ENCODE measurements at regions not wholly inside any gene's neighbourhood (a gene's known extent, or its start where the extent isn't known, plus 50 kb on each side); places are given as distances from the start of the nearest gene placed in this dataset.

DNA sequence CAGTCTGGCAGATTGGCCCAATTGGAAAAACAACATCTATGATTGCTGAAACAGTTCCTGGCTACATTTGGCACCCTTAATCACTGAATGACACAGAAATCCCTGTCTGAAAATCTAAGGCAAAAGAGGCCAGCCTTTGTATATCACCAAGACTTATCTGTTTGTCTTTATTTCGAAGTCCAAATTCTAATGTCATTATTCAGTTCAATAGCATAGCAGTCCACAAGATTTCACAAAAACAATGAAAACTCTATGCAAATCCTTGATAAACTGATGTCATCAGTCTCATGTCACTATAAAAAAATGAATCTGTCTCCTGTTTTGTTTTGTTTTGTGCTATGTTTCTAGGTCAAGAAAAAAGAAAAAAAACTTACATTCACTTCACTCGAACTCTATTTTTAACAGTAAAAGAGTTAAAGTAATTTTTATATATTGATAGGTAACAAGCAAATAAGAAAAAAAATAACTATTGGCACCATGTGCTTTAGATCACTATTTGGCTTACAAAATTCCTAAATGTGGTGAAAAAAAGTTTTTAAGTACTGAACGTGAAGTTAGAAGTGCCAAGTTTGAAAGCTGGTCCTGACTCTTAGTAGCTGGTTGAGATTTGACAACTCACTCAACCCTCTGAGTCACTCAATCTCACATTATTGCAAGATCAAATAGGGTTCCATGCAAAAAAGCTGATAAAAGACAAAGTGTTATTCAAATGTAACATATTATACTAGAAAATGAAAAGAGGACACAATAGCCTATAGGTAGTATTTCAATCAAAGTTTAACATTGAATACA, 359.3 kb downstream of the IRS1 start:
- peak in 1 of 2 donors; percentile 9 for DNase-seq (ENCODE audit: low read depth in 2 of 2)

DNA sequence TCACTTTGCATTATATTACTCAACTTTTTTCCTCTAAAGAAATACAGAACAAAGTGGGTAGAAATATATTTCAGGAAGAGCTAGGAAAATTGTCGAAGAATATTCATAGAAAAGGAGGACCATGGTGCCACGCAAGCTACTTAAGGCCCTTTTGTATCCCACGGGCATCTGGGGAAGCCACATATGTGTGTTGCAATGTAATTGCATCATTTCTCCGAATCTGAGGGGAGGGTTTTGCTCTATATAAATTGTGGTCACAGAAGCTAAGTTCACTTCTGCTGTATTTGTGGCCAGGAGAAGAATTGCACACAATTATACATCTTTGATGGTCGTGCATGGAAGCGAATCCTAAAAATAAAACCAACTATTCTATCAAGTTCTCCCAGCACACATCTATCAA, 360.3 kb downstream of the IRS1 start:
- DNase-seq (ENCODE audit: low read depth in 2 of 2): no peak

DNA sequence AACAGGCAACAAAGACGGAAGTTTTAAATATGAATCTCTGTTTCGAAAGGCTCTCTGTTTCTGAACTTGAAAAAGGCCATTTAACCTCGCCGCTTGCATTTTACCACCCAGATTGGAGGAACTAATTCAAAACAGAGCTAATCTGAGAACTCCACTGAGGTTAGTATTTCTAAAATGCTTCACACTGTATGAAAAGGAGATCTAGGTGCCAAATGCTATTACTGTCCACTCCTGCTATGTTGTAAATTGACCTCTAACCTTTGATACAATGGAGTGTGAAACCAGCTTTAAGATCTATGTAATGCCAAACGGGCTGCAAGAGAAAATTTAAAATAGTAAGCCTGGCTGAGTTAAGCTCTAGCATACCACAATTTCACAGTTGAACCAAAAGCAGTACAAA, 364.5 kb downstream of the IRS1 start:
- DNase-seq (ENCODE audit: low read depth in 2 of 2): no peak

DNA sequence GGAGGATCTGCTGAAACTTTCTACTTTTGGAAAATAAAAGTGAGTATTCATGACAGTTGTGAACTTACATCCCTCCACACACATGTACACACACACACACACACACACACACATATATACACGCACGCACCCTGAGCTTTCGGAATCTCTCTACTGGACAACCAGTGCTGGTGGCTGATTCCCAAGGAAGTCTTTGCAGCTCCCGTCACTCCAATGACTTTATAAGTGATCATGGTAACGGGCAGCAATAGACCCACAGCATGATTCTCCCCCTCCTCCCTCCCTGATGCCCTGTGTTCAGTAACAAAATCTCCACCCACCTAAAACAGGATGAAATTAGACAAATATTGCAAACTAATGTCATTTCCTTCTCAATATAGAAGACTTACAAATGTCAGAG, 364.9 kb downstream of the IRS1 start:
- no peak for DNase-seq (ENCODE audit: low read depth in 2 of 2)

DNA sequence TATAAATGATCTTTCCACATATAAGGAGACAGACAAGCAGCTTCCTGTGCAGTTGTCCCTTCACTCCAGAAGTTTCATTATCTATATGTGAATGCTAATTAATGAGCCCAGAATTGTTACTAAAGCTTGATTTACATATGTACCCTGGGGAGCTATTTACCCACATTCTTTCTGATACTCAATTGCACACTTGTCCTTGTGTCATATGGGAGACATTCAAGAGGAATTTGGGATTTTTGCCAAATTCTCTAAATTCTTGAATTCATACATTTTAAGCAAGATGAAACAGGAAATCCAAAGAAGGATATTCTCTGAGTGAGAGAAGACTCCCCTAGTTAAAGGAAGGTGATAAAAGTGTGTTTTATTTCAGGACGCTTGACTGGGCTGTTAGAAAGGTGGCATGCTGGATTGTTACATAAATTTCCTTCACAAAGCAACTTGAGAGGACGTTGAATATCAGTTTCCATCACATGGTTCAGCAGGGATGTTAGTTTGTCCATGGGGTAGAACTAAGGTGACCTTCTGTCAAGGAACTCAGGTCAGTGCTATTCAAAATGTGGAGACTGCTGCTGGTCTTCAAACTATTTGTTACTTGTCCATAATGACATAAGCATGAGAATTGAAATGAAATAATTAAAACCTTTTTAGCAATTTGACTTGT, 368.2 kb downstream of the IRS1 start:
- peak in 1 of 2 donors; percentile 25 for DNase-seq (ENCODE audit: low read depth in 2 of 2)

DNA sequence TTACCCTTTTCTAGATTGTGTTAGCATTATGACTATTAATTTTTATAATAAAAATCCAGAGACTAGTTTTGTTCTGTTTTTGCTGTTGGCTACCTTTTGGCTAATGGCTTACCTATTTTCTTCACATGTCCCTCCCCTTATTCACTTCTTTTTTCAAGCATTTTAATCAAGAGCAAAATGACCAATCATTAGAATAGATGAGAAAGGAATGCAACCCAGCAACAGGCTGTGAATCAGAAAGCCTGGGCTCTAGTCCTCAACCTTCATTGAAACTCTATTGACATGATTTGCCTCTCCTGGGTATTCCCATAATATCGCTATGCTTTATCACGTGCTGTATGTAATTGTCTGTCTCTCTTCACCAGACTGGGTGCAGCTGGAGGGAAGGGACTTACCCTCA, 370.1 kb downstream of the IRS1 start:
- DNase-seq (ENCODE audit: low read depth in 2 of 2): no peak

DNA sequence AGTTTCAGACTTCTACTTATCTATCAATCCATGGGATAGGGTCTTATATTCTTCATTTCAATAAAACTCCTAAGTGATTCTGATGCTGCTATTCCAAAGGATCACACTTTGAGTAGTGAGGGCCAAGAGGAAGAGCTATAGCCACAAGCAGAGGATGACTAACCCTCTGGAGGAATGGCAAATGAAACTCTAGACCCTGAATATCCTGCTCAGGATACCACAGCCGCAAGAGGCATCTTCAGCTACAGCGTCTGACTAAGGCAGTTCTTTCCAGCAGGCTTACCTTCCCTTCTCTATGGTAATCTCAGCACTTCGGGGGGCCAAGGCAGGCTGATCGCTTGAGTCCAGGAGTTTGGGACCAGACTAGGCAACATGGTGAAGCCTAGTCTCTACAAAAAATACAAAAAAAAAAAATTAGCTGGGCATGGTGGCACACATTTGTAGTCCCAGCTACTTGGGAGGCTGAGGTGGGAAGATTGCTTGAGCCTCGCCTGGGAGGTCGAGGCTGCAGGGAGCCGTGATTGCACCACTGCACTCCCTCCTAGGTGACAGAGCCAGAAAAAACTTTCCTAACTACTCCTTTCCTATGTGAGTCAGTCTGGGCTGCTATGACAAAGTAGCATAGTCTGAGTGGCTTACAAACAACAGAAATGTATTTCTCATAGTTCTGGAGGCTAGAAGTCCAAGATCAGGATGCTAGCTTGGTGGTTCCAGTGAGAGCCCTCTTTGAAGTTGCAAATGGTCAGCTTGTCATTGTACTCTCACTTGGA, 371.9 kb downstream of the IRS1 start:
- DNase-seq (ENCODE audit: low read depth in 2 of 2): peak in 1 of 2 donors; percentile 76

DNA sequence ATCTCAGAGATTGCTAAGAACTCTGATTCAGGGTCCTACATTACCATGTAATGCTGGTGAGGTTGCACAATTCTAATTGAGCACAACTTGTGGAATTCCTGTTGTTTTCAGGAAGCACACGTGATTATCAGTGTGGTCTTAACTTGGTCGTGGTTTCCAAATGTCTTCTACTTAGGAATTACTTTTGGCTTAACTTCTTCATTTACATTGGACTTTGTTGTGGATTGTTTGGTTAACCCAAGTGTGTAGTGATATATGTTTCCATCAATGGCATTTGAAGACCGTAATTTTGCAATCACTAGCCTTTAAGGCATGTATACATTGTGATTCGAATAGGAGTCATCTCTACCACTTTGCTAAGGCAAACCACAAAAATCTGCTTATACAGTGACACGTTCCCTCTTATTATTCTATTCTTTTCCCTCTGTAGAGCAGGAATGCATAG, 373.3 kb downstream of the IRS1 start:
- no peak for DNase-seq (ENCODE audit: low read depth in 2 of 2)

DNA sequence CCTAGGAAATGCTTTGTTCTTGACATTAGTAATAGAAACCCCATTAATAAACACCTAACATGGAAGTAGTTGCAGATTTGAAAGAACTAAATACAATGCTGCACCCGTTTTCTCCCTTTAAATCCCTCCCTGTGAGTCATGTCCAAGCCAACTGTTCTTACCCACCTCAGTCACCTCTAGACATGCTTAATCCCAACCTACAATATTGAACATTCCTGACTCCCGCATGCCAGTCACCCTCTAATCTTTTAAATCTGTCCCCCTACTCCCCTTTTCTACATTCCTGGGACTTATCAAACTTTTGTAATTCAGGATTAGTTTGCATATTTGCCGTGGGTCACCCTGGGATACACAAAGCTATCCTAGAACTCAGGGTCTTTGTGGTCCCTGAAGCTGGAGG, 374.6 kb downstream of the IRS1 start:
- DNase-seq (ENCODE audit: low read depth in 2 of 2): no peak

DNA sequence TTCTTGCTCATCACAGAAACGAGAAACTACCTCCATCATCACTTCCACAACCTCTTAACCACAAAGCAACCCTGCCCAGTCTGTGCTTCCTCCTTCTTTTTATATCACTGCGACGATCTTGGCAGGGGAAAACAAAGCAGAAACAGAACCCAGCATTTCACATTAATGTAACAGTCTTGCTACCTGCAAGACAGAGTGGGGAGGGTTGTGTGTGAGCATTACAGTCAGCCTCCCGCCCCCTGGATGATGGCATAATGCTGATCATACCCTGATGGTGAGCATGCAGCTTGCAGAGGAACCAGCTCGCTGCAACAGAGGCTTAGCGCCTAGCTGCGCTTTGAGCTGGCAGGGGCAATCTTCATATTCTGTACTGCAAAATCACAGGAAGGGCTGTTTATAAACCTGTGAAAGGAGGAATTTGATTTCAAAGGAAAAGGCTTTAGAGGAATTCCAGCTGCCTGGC, 376.1 kb downstream of the IRS1 start:
- peak in 1 of 2 donors; percentile 24 for DNase-seq (ENCODE audit: low read depth in 2 of 2)

DNA sequence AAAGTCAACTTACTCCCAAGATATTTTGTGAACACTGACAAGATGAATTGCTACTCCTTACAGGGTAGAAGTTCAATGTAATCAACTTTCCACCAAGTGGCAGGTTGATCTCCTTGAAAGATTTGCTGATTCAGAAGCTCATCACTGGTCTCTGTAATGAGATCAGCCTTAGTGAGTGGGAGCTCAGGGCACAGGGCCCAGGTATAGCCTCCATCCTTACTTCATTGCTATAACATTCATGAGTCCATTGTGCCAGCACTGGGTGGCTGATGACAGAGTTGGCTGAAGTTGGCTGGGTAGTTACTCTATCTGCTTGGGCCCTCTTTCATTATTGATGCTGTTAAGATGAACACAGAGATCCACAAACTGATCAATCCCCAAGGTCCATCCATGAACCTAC, 379.0 kb downstream of the IRS1 start:
- DNase-seq (ENCODE audit: low read depth in 2 of 2): no peak

DNA sequence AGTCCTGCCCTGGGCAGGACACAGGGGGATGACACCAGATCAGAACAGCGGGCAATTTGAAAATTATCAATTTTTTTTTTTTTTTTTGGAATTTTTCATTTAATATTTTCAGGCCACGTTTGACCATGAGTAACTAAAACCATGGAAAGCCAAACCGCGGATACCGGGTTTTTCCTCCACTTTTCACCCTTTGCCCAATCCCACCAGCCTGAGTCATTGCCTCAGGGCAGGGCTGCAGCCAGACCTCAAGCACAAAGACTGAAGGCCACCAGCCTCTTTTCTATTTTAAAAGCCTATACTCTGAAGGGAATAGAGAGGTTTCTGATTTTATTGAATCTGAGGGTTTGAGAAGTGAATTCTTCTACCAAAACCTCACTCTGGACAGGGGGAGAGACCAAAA, 381.1 kb downstream of the IRS1 start:
- no peak for DNase-seq (ENCODE audit: low read depth in 2 of 2)

DNA sequence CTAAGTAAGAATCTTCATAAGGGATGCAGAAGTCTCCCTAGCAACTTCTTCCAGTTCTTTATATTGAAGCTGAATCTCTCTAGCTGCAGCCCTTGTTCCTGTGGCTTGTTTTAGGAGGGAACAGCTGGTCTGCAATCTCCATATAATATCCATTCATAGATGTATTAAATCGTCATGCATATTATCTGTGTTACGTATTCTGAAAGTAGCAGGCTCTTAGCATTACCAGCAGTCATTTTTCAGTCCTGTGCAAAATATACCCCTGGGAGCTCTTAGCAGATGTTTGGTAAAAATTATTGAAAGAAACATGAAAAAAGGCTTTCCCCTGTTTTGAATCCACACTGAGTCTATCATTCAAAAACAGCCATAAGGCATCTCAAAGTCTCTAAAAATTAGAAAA, 385.3 kb downstream of the IRS1 start:
- DNase-seq (ENCODE audit: low read depth in 2 of 2): no peak

DNA sequence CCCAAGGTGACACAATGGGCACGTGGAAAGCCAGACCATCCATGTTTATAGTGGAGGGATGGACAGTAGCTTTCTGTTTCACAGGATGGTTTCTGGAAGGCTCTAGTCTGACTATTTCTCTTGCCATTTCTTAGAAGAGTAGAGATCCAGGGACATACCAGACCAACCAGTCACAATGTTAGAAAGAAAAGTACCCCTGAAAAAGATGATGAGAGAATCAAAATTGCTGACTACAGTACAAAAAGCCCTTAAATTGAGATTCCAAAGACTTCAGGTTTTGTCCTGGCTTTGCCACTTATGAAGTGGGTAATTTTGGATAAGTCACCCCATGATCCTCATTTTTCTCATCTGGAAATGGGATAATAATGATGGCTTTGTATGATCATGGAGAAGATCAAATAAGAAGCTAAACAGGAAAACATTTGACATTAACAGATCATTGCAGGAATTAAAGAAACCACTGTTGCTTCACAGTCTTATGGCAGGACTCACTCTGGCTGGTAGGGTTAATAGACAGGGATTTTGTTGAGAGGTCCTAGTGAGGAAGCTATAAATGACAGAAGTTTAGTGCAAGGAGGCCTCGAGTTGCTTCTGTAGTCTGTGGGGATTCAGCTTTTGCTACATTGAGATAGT, 386.0 kb downstream of the IRS1 start:
- DNase-seq (ENCODE audit: low read depth in 2 of 2): no peak

DNA sequence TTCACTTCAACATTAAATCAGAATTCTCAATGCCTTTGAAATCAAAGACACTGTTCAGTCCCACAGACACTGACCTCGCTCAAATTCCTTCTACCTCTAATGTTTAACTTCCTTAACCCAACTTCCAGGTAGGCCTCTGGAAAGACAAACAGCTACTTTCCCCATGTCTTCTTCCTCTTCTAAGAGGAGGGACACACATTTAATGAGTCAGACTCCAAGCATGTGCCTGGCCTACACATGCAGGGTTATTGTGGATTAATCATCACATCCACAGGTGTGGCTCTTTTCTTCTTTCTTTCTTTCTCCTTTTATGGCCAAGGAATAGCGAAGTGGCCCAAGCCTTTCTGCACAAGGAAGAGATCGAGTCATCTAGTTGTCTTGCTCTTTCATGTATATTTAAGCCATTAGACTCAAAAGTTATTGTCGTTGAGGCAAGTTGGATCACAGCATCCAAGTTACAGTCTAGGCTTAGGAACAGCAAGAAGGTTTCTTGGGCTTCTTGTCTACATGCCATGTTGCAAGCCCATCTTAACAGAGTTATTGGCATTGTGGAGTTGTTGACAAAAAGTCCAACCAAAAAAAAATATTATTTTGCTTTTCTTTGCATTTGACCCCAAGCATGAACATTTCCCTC, 387.8 kb downstream of the IRS1 start:
- DNase-seq (ENCODE audit: low read depth in 2 of 2): peak in 1 of 2 donors; percentile 11

DNA sequence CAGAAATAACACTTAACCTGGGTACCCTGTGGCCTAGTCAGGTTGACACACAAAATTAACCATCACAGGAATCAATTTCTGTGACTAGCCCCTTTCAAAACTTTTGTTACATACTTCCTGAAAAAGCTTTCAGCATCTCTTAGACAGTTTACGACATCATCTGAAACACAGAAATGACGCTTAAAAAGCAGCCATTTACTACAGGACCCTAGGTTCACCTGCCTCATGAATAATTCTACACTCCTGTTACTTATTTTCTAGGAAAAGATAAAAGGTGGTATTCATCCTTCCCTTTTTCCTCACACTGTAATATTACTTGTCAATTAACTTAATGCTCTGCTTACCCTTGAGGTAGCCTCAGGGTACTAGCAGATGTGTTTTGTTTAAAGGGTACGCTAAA, 388.4 kb downstream of the IRS1 start:
- DNase-seq (ENCODE audit: low read depth in 2 of 2): no peak

DNA sequence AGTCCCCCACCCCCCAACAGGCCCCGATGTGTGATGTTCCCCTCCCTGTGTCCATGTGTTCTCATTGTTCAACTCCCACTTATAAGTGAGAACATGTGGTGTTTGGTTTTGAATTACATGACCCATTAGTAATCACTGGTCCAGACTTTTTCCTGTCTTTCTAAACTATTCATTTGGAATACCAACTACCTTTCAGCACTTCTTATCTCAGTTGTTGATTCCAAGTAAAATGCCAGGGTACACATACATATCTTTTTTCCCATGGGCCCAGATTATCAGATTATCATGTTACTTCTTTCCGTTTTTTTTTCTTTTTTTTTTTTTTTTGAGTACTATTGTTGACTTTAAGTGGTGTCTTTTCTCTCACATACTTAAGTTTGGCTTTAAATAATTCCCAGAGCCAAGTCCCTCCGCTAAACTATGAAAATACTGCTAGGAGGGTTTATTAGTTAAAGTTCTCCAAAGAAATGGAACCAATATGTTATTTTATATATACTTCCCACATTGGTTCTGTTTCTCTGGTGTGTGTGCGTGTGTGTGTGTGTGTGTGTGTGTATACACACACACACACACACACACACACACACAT, 389.3 kb downstream of the IRS1 start:
- DNase-seq (ENCODE audit: low read depth in 2 of 2): no peak

DNA sequence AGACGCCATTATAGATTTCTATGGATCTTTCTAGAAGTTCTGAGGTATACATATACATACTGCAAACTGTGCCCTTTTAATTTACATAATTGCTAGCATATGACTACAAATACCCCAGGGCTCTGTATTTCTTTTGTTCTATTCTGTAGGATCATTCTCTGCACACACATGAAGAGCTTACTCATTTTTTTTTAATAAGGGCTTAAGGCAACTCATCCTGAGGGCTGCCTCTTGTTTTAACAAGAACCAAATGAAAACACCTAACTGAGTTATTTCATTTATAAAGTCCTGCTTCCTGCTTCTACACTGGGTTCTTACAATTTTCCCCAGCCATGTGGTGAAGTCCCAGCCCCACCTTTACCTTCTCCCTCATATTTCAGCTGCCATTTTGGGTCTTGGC, 390.5 kb downstream of the IRS1 start:
- DNase-seq (ENCODE audit: low read depth in 2 of 2): no peak

DNA sequence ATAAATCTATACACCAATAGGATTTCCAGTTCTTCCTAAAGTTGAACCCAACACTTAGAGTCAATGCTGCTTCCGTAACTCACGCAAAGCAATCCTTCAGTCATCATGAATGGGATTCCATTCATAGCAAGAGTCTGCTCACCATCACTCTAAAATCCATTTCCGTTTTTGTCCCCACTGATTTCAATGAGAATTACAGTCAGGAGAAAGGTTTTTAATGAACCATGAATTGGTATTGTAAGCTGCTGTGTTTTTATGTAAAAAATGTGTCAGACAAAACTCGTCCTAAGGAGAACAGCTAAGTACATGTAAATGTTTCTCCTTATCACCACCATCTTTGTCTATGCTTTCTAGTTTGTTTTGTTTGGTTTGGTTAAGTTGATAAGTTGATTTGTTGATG, 391.5 kb downstream of the IRS1 start:
- no peak for DNase-seq (ENCODE audit: low read depth in 2 of 2)

DNA sequence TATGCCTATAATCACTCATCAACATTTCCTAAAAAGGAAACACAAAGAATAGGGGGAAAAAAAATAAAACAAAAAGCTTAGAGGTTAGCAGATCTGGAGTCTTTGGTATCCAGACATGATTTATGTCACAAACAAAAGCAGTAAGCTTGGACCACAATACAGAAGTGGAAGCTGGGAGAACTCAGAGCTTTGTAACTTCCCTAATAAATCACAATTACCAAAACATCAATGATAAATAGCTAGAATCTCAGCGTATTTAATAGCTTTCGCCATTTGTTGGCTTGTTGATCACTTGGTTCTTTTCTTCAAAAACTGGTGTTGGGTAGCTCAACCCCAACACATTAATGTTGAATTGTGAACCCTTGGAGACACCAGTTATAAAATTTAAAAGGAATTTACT, 392.5 kb downstream of the IRS1 start:
- no peak for DNase-seq (ENCODE audit: low read depth in 2 of 2)

DNA sequence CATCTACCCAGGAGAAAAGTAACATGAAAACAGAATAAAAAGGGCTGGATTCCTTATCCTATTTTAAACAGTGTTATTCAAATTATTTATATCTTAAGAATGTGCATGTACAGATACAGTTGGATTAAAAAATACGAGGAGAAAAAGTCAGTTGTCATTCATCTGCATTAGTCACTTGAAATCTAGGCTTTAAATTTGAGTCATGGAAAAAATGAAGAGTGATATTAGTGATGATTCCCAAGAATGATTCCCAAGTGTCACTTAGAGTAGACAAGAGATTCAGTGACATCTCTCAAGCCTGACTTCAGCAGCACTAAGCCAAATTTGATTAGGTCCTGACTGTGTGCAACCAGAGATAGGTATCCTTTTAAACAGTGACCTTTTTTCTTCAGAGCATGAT, 394.2 kb downstream of the IRS1 start:
- no peak for DNase-seq (ENCODE audit: low read depth in 2 of 2)

All from lung microvascular endothelial cell (primary cell).